ENCODE measurements at regions not wholly inside any gene's neighbourhood (a gene's known extent, or its start where the extent isn't known, plus 50 kb on each side); places are given as distances from the start of the nearest gene placed in this dataset.

DNA sequence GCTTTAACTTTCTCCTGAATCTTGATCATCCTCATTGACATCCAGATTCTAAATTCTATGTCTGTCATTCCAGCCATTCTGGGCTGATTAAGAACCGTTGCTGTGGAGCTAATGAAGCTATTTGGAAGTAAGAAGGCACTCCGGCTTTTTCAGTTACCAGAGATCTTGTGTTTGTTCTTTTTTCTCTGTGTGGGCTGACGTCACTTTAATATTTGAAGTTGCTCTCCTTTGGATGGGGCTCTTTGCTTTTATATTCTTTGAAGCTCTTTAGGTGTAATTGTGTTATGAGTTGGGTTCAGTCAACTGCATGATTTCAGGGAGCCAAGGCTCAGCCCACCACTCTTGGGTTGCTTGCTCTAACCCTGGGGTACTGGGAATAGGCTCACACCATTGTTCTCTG is 460.6 kb downstream of the CDH8 start:
- TF ChIP-seq REST (IDR thresholded peaks at IDR 0.05; ENCODE audit: insufficient read depth in 1 of 2, low read depth in 2 of 2, low read length in 2 of 2): no peak
- no peak for TF ChIP-seq POLR2AphosphoS5 (IDR thresholded peaks at IDR 0.05; ENCODE audit: low read depth, low read length)
- TF ChIP-seq SIN3A (IDR thresholded peaks at IDR 0.05; ENCODE audit: borderline replicate concordance, insufficient read depth, low read length): no peak

Data from PFSK-1 (cell line).